ENCODE measurements at regions not wholly inside any gene's neighbourhood (a gene's known extent, or its start where the extent isn't known, plus 50 kb on each side); places are given as distances from the start of the nearest gene placed in this dataset.

GRCh38 chr13:38483623-38484022 lies 134.0 kb downstream of the UFM1 start:
- Mint-ChIP-seq H3K27me3 (ENCODE audit: low read depth) (no peaks in the 10 kb centered on the region), H3K36me3 (ENCODE audit: low read depth) (no peaks in the 10 kb centered on the region), H3K9me3 (no peaks in the 10 kb centered on the region), H3K4me1 (no peaks in the 10 kb centered on the region), H3K4me3 (no peak overlapping the region), H3K27ac (ENCODE audit: unreplicated experiment) (no peak overlapping the region)
- TF ChIP-seq CTCF (conservative IDR thresholded peaks at IDR 0.05): no peak
- DNase-seq (ENCODE audit: low read depth, low spot score): no peak

GRCh38 chr13:38490657-38491056 lies 141.0 kb downstream of the UFM1 start:
- Mint-ChIP-seq H3K27ac (ENCODE audit: unreplicated experiment) (no peak overlapping the region), H3K9me3 (no peaks in the 10 kb centered on the region), H3K27me3 (ENCODE audit: low read depth) (no peaks in the 10 kb centered on the region), H3K4me1 (no peaks in the 10 kb centered on the region), H3K36me3 (ENCODE audit: low read depth) (no peaks in the 10 kb centered on the region), H3K4me3 (no peak overlapping the region)
- no peak for DNase-seq (ENCODE audit: low read depth, low spot score)
- no peak for TF ChIP-seq CTCF (conservative IDR thresholded peaks at IDR 0.05)

GRCh38 chr13:38494445-38494844 lies 144.8 kb downstream of the UFM1 start:
- Mint-ChIP-seq H3K27me3 (ENCODE audit: low read depth) (no peaks in the 10 kb centered on the region), H3K36me3 (ENCODE audit: low read depth) (no peaks in the 10 kb centered on the region), H3K4me1 (no peaks in the 10 kb centered on the region), H3K27ac (ENCODE audit: unreplicated experiment) (no peak overlapping the region), H3K4me3 (no peak overlapping the region), H3K9me3 (peaks cover 5% of the 10 kb centered on the region)
- no peak for DNase-seq (ENCODE audit: low read depth, low spot score)
- no peak for TF ChIP-seq CTCF (conservative IDR thresholded peaks at IDR 0.05)

- DNase-seq (ENCODE audit: low read depth, low spot score): no peak
- Mint-ChIP-seq H3K4me3 (no peak overlapping the region), H3K27ac (ENCODE audit: unreplicated experiment) (no peak overlapping the region), H3K36me3 (ENCODE audit: low read depth) (no peaks in the 10 kb centered on the region), H3K4me1 (no peaks in the 10 kb centered on the region), H3K9me3 (peaks cover 5% of the 10 kb centered on the region), H3K27me3 (ENCODE audit: low read depth) (no peaks in the 10 kb centered on the region)
- no peak for TF ChIP-seq CTCF (conservative IDR thresholded peaks at IDR 0.05)
Measured at GRCh38 chr13:38496917-38497316, 147.3 kb downstream of the UFM1 start.

GRCh38 chr13:38498271-38498670 lies 148.6 kb downstream of the UFM1 start:
- no peaks in the 10 kb centered on the region for H3K4me1 Mint-ChIP-seq

More at GRCh38 chr13:38498271-38498670, 148.6 kb downstream of the UFM1 start:
- Mint-ChIP-seq H3K9me3 (peaks cover 5% of the 10 kb centered on the region), H3K27me3 (ENCODE audit: low read depth) (no peaks in the 10 kb centered on the region), H3K36me3 (ENCODE audit: low read depth) (no peaks in the 10 kb centered on the region), H3K4me3 (no peak overlapping the region), H3K27ac (ENCODE audit: unreplicated experiment) (no peak overlapping the region)
- no peak for DNase-seq (ENCODE audit: low read depth, low spot score)
- no peak for TF ChIP-seq CTCF (conservative IDR thresholded peaks at IDR 0.05)

All from neural crest cell (in vitro differentiated cells).